Hepatocyte (in vitro differentiated cells): ENCODE measurements at regions not wholly inside any gene's neighbourhood (a gene's known extent, or its start where the extent isn't known, plus 50 kb on each side); places are given as distances from the start of the nearest gene placed in this dataset.

Source experiments
- DNase-seq: peaks from one replicate; pipeline ENCODE4 v3.0.0-alpha.2; 2016; ENCODE audit warnings: low spot score
- H2AFZ ChIP-seq: fragments of 200-600 bp; sonication (generic); 2 replicates; pipeline ENCODE4 v1.6.0; 2016; ENCODE audit warnings: antibody characterized with exemption, mild to moderate bottlenecking
- H3K27ac ChIP-seq: fragments of 200-600 bp; sonication (generic); 2 replicates; pipeline ENCODE4 v1.5.1; 2016; ENCODE audit warnings: mild to moderate bottlenecking
- H3K27me3 ChIP-seq: fragments of 200-600 bp; sonication (generic); 2 replicates; pipeline ENCODE4 v1.6.1; 2016
- H3K36me3 ChIP-seq: fragments of 200-600 bp; sonication (generic); replicated peaks from 2 replicates; pipeline ENCODE4 v1.5.1; 2016; ENCODE audit warnings: low read depth; ENCODE audit not compliant: insufficient read depth
- H3K4me1 ChIP-seq: fragments of 200-600 bp; sonication (generic); 2 replicates; pipeline ENCODE4 v1.5.1; 2016; ENCODE audit warnings: mild to moderate bottlenecking, moderate library complexity; ENCODE audit not compliant: insufficient read depth
- H3K4me2 ChIP-seq: fragments of 200-600 bp; sonication (generic); 2 replicates; pipeline ENCODE4 v1.6.0; 2016
- H3K4me3 ChIP-seq: fragments of 200-600 bp; sonication (generic); 2 replicates; pipeline ENCODE4 v1.5.1; 2016; ENCODE audit warnings: mild to moderate bottlenecking
- H3K79me2 ChIP-seq: fragments of 200-600 bp; sonication (generic); 2 replicates; pipeline ENCODE4 v1.6.0; 2017; ENCODE audit warnings: mild to moderate bottlenecking
- H3K9me2 ChIP-seq: fragments of 200-600 bp; sonication (generic); replicated peaks from 2 replicates; pipeline ENCODE4 v1.6.0; 2017; ENCODE audit warnings: mild to moderate bottlenecking; ENCODE audit not compliant: insufficient read depth
- H3K9me3 ChIP-seq: fragments of 200-600 bp; sonication (generic); 2 replicates; pipeline ENCODE4 v1.5.1; 2016; ENCODE audit warnings: low read depth, mild to moderate bottlenecking
- H4K20me1 ChIP-seq: fragments of 200-600 bp; sonication (generic); 2 replicates; pipeline ENCODE4 v1.6.0; 2016; ENCODE audit warnings: mild to moderate bottlenecking; ENCODE audit not compliant: insufficient read depth, poor library complexity, severe bottlenecking
- EZH2 ChIP-seq: fragments of 200-600 bp; sonication (generic); IDR thresholded peaks from 2 replicates; pipeline ENCODE4 v1.6.1; 2016; ENCODE audit warnings: antibody characterized with exemption, mild to moderate bottlenecking, borderline replicate concordance
- EZH2phosphoT487 ChIP-seq: fragments of 200-600 bp; sonication (generic); IDR thresholded peaks from one replicate; pipeline ENCODE4 v1.6.1; 2018; ENCODE audit warnings: antibody characterized with exemption, mild to moderate bottlenecking, low read depth, moderate library complexity; ENCODE audit not compliant: unreplicated experiment, severe bottlenecking
- WGBS: methylation state at CpG from one replicate; pipeline ENCODE4 v1.1.6; 2016; ENCODE audit warnings: low lambda C conversion rate; ENCODE audit errors: missing lambda C conversion rate; 5-methylcytosine and 5-hydroxymethylcytosine counted together
- TF ChIP-seq, protein P1 (sequence below): fragments of 200-600 bp; sonication (generic); IDR thresholded peaks from 2 replicates; pipeline ENCODE4 v1.5.1; 2016; ENCODE audit warnings: antibody characterized with exemption, mild to moderate bottlenecking; ENCODE audit not compliant: poor library complexity

DNA sequence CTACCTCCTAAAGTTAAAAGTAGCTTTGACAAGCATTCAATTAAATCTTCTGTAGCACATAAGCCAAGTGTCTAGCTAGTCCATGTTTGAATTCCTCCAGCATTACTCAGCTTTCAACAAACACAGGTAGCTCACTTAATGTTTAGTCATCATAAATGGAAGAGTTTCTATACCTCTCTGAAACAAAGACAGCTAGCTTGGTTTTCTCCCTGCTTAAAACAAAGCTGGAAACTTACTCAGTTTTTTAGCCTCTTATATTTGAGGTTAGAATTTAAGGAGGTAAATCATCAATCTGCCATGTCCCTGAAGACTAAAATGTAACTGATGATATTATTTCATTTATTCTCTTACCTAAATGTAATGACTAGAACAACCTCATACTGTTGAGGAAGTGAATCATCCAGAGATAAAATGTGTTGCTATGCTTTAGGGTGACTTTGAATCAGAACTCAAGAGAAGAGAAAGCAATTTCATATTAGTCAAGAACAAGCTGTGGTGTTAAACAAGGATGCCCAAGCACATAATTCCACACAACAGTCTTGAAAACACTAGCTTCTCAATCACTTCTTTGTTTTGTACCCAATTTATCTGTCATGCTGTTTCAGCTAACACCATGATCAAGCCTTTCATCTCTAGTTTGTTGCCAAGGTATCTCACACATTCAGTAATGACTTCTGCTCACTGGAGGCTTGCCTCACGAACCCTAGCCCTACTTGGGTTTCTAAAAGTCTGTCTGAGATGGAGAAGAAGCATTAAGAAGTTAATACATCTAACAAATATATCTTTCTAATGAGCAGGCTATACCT lies 251.9 kb downstream of the EPM2A start:
- Histone ChIP-seq H4K20me1 (no peaks in the 10 kb centered on the region), H2AFZ (peak overlapping the region; percentile 17), H3K27me3 (no peaks in the 10 kb centered on the region), H3K36me3 (no peaks in the 10 kb centered on the region), H3K4me1 (peaks cover 7% of the 10 kb centered on the region), H3K9me3 (no peaks in the 10 kb centered on the region), H3K4me3 (no peak overlapping the region), H3K27ac (peak overlapping the region; percentile 61), H3K9me2 (no peaks in the 10 kb centered on the region), H3K4me2 (peak overlapping the region; percentile 3), H3K79me2 (no peaks in the 10 kb centered on the region)
- 88% methylated on average over 1 of the region's 1 CpG for WGBS
- TF ChIP-seq, protein P1, sequence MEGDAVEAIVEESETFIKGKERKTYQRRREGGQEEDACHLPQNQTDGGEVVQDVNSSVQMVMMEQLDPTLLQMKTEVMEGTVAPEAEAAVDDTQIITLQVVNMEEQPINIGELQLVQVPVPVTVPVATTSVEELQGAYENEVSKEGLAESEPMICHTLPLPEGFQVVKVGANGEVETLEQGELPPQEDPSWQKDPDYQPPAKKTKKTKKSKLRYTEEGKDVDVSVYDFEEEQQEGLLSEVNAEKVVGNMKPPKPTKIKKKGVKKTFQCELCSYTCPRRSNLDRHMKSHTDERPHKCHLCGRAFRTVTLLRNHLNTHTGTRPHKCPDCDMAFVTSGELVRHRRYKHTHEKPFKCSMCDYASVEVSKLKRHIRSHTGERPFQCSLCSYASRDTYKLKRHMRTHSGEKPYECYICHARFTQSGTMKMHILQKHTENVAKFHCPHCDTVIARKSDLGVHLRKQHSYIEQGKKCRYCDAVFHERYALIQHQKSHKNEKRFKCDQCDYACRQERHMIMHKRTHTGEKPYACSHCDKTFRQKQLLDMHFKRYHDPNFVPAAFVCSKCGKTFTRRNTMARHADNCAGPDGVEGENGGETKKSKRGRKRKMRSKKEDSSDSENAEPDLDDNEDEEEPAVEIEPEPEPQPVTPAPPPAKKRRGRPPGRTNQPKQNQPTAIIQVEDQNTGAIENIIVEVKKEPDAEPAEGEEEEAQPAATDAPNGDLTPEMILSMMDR = no peak
- TF ChIP-seq EZH2phosphoT487 (no peak), EZH2 (no peak)
- DNase-seq = peak; percentile 54

GRCh38 chr6:145485288-145485687 lies 250.0 kb downstream of the EPM2A start:
- WGBS = 78% methylated on average over 2 of the region's 2 CpGs
- Histone ChIP-seq H3K27ac (no peak overlapping the region), H2AFZ (no peak overlapping the region), H4K20me1 (no peaks in the 10 kb centered on the region), H3K36me3 (no peaks in the 10 kb centered on the region), H3K27me3 (no peaks in the 10 kb centered on the region), H3K4me2 (no peak overlapping the region), H3K79me2 (no peaks in the 10 kb centered on the region), H3K4me1 (peaks cover 7% of the 10 kb centered on the region), H3K4me3 (no peak overlapping the region), H3K9me2 (no peaks in the 10 kb centered on the region), H3K9me3 (no peaks in the 10 kb centered on the region)
- DNase-seq = no peak
- TF ChIP-seq, protein P1 = no peak
- TF ChIP-seq EZH2 (no peak), EZH2phosphoT487 (no peak)

GRCh38 chr6:145486306-145486705 lies 249.0 kb downstream of the EPM2A start:
- no peak for DNase-seq
- no peak for TF ChIP-seq EZH2phosphoT487
- TF ChIP-seq EZH2 = no peak
- TF ChIP-seq, protein P1 = no peak
- Histone ChIP-seq H3K9me3 (no peaks in the 10 kb centered on the region), H3K27me3 (no peaks in the 10 kb centered on the region), H3K4me3 (no peak overlapping the region), H2AFZ (no peak overlapping the region), H3K27ac (no peak overlapping the region), H3K9me2 (no peaks in the 10 kb centered on the region), H3K79me2 (no peaks in the 10 kb centered on the region), H3K4me2 (no peak overlapping the region), H3K36me3 (no peaks in the 10 kb centered on the region), H4K20me1 (no peaks in the 10 kb centered on the region), H3K4me1 (peaks cover 7% of the 10 kb centered on the region)
- WGBS = 86% methylated on average over 3 of the region's 3 CpGs
